Renal cortex interstitium (tissue), 11 donors: ENCODE measurements at regions not wholly inside any gene's neighbourhood (a gene's known extent, or its start where the extent isn't known, plus 50 kb on each side); places are given as distances from the start of the nearest gene placed in this dataset.
A peak's percentile ranks its signal among the peaks of the same experiment; 100 is the strongest.

Experiments used
- DNase-seq, 11 donors: peaks; one replicate each; pipeline ENCODE4 v3.0.0-alpha.2; 2013; ENCODE audit warnings: low read depth in 9 of 11, low spot score in 4 of 11; ENCODE audit errors: extremely low read depth in 1 of 11

- DNase-seq: no peak
Observed at GRCh38 chr7:136228171-136228570, 251.0 kb upstream of the MTPN start.

GRCh38 chr7:136214356-136214755 lies 237.2 kb upstream of the MTPN start:
- no peak for DNase-seq

- no peak for DNase-seq
Observed at GRCh38 chr7:136213012-136213411, 235.9 kb upstream of the MTPN start.

- DNase-seq: no peak
Observed at GRCh38 chr7:136210664-136211063, 233.5 kb upstream of the MTPN start.

GRCh38 chr7:136210079-136210478 lies 232.9 kb upstream of the MTPN start:
- DNase-seq: no peak

- DNase-seq: no peak
Observed at GRCh38 chr7:136205956-136206355, 228.8 kb upstream of the MTPN start.

GRCh38 chr7:136198168-136198567 lies 221.0 kb upstream of the MTPN start:
- no peak for DNase-seq

GRCh38 chr7:136194878-136195277 lies 217.7 kb upstream of the MTPN start:
- DNase-seq: no peak

GRCh38 chr7:136193940-136194339 lies 216.8 kb upstream of the MTPN start:
- DNase-seq: no peak

GRCh38 chr7:136189506-136189998 lies 212.4 kb upstream of the MTPN start:
- no peak for DNase-seq

- DNase-seq: no peak
Observed at GRCh38 chr7:136186281-136186680, 209.1 kb upstream of the MTPN start.

GRCh38 chr7:136184719-136185118 lies 207.6 kb upstream of the MTPN start:
- DNase-seq: no peak

GRCh38 chr7:136183981-136184380 lies 206.8 kb upstream of the MTPN start:
- DNase-seq: no peak

- no peak for DNase-seq
Observed at GRCh38 chr7:136180984-136181383, 203.8 kb upstream of the MTPN start.

GRCh38 chr7:136179851-136180721 lies 202.9 kb upstream of the MTPN start:
- DNase-seq: no peak

GRCh38 chr7:136179154-136179553 lies 202.0 kb upstream of the MTPN start:
- DNase-seq: no peak

- DNase-seq: peak in 1 of 11 donors; percentile 29
Observed at GRCh38 chr7:136174477-136175125, 197.4 kb upstream of the MTPN start.

GRCh38 chr7:136173874-136174273 lies 196.7 kb upstream of the MTPN start:
- no peak for DNase-seq

- no peak for DNase-seq
Observed at GRCh38 chr7:136171233-136171632, 194.1 kb upstream of the MTPN start.

GRCh38 chr7:136168821-136169220 lies 191.7 kb upstream of the MTPN start:
- DNase-seq: no peak
